ENCODE measurements at regions not wholly inside any gene's neighbourhood (a gene's known extent, or its start where the extent isn't known, plus 50 kb on each side); places are given as distances from the start of the nearest gene placed in this dataset.
"Not testable (repeated sequence)": the region's sequence is repeated elsewhere in the genome, so short reads cannot be mapped to it uniquely, and the experiment has no call there.

GRCh38 chrX:46169808-46170207, 375.4 kb downstream of the ZNF674 start:
- DNase-seq = no peak

DNA sequence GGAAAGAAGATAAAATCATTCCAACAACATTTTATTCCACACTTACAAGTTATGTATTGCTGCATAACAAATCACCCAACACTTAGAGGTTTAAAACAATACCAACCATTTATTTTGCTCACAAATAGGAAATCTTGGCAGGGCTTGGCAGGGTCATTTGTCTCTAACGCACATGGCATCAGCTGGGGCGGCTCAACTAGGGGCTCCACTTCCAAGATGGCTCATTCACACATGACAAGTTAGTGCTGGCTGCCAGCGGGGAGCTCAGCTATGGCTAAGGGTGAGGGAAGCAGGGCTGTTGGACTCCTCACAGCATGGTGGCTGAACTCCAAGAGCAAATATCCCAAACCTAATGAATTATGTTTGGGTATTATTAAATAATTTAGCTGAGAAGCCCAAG, 377.0 kb downstream of the ZNF674 start:
- no peak for DNase-seq

GRCh38 chrX:46165866-46166265, 379.4 kb downstream of the ZNF674 start:
- DNase-seq = no peak

DNA sequence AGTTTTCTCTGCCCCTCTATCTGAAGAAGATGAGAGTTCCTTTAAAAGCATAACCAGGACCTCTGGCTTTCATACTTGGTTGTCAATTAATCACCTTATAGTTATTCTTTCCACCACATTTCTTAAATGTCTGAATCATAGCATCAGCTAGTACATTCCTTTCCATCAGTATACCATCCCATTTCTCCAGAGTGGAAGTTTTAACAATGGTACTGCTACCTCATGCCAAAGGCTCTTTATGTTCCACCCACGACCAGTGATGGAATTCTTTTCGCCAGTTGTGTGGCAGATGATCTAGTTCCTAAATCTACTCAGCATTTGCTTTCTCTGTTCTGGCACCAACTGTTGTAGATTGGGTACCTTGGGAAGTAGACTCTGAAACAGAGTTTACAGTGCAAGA, 379.8 kb downstream of the ZNF674 start:
- DNase-seq = no peak

DNA sequence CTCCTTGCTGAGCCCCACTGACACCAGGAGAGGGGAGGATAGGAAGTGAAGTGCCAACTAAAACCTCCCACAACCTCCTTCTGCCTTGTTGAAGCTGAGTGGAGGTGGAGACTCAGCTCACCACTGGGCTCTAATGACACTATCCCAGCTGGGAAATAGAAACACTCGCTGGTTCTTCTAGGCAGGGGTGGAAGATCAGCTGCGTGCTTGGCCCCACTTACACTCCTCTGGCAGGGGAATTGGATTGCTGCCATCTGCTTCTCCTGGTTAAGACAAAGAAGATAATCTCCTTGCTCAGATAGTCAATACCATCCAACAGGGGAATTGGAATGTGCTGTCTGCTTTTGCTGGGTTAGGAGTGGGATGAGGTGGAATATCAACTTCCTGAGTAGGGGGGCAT, 392.5 kb downstream of the ZNF674 start:
- DNase-seq = no peak

DNA sequence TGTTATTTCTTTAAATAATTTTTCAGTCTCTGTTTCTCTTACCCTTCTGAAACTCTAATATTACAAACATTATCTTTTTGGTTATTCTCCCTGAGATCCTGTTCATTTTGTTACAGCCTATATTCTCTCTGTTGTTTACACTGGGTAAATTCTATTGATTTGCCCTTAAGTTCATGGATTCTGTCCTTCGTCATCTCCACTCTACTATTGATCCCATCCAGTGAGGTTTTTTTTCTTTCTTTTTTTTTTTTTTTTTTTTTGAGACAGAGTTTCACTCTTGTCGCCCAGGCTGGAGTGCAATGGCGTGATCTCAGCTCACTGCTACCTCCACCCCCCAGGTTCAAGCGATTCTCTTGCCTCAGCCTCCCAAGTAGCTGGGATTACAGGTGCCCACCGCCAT, 393.9 kb downstream of the ZNF674 start:
- not testable (repeated sequence) for DNase-seq

DNA sequence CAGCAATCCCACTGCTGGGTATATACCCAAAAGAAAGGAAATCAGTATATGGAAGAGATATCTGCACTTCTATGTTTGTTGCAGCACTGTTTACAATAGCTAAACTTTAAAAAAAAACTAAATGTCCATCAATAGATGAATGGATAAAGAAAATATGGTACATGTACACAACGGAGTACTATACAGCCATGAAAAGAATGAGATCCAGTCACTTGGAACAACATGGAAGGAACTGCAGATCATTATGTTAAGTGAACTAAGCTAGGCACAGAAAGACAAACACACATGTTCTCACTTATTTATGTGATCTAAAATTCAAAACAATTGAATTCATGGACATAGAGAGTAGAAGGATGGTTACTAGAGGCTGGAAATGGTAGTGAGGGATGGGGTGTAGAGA, 400.7 kb downstream of the ZNF674 start:
- no peak for DNase-seq

DNA sequence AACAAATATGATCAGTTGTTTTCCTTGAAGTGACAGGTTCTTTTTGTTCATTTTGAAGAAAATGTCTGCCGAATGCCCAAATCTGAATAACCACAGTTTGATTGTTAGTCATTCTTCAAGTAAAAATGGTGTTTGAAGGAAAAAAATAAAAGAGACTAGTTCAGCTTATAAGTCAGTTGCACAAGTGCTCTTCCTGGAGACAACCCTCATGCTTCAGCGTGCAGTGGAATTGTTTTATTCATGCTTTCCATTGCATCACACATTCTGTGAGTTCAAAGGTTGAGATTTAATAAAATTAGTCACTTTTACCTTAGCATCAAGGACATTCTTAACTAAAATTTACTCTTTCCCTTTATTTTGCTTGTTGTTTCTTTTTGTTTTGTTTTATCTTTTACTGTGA, 404.9 kb downstream of the ZNF674 start:
- DNase-seq = no peak

DNA sequence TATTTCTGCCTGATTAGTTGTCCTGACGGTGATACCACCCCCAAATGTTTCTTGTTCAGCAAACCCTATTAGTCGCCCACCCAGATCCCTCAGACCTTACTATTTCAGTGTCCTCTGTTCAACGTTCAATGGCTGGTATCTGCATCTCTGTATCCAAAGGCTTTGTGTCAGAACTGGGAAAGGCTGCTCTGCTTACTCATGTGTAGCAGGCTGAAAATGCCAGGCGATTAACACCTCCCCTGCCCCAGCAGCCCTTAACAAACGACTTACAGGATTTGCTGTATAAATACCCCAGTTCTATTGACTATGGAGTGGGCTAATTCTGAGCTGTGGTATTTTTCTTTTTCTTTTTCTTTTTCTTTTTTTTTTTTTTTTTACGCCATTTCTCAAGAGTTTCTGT, 415.0 kb downstream of the ZNF674 start:
- no peak for DNase-seq

DNA sequence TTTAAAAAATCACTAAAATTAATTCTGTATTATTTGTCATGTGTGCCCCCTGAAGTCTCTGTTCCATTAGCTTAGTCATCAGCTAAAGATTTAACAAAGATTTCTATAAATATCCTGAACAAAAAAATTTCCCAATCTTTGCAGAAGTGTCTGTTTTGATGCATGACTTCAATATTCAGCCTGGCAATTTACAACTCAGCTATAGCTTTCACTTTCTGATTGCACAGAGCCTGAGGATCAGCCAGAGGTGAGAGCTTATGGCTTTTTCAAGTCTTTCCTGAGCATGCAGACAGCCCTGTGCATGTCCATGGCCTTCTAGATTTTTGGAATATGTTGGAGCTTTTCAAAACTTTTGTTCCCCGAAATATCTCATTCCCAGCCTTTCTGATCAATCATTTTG, 420.1 kb downstream of the ZNF674 start:
- no peak for DNase-seq

- DNase-seq = no peak
Observed at GRCh38 chrX:46117234-46117633, 428.0 kb downstream of the ZNF674 start.

- not testable (repeated sequence) for DNase-seq
Observed at GRCh38 chrX:46087310-46087709, 457.9 kb downstream of the ZNF674 start.

DNA sequence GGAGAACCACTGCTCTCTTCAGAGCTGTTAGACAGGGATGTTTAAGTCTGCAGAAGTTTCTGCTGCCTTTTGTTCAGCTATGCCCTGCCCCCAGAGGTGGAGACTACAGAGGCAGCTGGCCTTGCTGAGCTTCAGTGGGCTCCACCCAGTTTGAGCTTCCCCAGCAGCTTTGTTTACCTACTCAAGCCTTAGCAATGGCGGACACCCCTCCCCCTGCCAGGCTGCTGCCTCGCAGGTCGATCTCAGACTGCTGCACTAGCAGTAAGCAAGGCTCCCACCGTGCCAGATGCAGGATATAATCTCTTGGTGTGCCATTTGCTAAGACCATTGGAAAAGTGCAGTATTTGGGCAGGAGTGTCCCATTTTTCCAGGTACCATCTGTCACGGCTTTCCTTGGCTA, 465.1 kb downstream of the ZNF674 start:
- DNase-seq = not testable (repeated sequence)

DNA sequence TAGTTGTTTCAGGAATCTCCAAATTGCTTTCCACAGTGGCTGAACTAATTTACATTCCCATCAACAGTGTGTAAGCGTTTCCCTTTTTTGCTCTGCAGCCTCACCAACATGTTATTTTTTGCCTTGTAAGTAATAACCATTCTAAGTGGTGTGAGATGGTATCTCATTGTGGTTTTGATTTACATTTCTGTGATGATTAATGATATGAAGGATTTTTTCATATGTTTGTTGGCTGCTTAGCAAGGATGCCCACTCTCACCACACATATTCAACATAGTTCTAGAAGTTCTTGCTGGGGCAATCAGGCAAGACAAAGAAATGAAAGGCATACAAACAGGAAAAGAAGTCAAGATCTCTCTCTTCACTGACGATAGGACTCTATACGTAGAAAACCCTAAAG, 472.4 kb downstream of the ZNF674 start:
- DNase-seq = no peak

DNA sequence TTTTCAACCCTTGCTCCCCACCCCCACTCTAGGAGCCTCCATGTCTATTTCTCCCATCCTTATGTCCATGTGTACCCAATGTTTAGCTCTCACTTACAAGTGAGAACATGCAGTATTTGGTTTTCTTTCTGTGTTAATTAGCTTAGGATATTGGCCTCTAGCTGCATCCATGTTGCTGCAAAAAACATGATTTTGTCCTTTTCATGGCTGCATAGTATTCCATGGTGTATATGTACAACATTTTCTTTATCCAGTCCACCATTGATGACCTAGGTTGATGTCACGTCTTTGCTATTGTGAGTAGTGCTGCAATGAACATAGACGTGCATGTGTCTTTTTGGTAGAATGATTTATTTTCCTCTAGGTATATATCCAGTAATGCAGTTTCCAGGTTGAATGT, 472.8 kb downstream of the ZNF674 start:
- no peak for DNase-seq

- DNase-seq = no peak
Observed at GRCh38 chrX:46070421-46070820, 474.8 kb downstream of the ZNF674 start.

DNA sequence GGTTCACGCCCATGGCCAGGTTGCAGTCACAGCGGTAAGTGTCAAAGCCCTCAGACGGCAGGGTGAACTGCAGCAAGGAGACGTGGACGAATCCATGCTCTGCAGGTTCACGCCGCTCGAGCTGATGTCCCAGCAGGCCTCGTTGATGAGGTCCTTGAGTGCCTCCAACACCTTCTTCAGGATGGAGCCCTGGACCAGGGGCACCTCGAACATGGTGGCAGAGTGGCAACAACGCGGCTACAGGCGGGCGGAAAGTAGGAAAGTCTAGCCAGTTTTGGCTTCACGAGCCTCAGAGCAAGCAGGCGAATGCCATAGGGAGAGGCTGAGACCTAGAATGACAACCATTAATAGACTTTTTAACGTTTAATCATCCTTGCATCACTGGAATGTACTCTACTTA, 485.9 kb downstream of the ZNF674 start:
- no peak for DNase-seq

DNA sequence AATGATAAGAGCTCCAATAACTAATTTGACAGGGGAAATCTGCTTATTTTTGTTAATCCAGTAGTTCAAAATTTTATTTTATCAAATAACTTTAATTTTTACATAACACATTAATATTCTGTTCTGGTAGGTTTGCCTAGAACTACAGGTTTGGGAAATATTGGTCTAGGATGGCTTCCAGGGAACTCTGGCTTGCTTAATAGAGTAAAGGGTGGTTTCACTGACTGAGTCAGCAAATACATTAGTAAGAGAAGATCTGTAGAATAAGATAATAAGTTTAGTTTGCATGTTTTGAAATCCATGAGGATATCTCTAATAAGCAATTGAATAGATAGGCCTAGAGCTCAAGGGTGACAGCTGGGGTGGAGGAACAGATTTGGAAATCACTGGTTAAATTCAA, 500.7 kb downstream of the ZNF674 start:
- no peak for DNase-seq

DNA sequence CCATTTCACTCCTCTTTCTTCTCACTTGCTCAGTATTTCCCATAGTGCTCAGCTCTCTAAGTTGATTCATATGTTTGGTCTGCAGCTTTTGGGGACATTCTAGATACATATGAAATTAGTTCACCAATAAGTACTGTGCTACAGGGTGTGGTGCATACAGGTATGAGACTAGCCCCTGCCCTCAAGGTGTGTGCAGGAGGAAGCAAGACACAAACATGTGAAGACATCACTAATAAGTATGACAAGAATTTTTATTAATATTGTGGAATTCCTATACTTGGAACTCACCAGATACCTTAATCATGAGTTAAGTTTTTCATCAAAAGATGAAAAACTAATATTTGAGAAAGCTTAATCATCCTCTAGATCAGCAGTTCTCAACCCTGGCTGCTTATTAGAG, 505.2 kb downstream of the ZNF674 start:
- DNase-seq = no peak

- DNase-seq = no peak
Observed at GRCh38 chrX:46039526-46039925, 505.7 kb downstream of the ZNF674 start.

DNA sequence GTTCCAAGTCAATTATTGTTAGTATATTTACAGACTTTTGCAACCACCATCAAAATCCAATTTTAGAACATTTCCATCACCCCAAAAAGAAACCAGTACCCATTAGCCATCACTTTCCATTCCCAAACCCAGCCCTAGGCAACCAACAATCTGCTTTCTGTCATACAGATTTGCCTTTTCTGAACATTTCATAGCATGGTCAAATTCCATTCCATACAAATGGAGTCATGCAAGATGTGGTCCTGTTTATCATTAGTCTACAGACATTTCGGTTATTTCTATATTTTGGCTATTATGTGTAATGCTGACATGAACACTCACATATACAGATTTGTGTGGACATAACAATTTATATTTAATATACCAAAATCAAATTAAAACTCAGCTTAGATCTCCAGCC, 508.7 kb downstream of the ZNF674 start:
- DNase-seq = no peak

- no peak for DNase-seq
Observed at GRCh38 chrX:46034868-46035267, 510.4 kb downstream of the ZNF674 start.

GRCh38 chrX:46029777-46030176, 515.4 kb downstream of the ZNF674 start:
- no peak for DNase-seq

DNA sequence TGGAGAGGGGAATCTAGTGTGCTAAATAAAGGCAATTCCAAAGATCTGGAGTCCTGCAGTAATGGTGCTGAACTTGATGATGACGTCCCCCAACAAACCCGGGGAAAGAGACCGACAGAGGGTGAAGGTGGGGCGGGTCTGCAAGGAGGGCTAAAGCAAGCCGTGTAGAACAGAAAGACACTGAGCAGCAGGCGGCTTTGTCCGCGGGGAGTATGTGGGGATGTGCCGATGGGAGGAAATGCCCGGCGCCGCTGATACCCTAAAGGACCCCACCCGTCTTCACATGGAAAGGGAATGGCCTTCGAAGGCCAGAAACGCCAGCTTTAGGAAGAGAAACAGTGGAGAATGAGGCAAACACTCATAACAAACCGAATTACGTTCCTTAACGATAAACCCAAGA, 528.9 kb downstream of the ZNF674 start:
- DNase-seq = no peak

DNA sequence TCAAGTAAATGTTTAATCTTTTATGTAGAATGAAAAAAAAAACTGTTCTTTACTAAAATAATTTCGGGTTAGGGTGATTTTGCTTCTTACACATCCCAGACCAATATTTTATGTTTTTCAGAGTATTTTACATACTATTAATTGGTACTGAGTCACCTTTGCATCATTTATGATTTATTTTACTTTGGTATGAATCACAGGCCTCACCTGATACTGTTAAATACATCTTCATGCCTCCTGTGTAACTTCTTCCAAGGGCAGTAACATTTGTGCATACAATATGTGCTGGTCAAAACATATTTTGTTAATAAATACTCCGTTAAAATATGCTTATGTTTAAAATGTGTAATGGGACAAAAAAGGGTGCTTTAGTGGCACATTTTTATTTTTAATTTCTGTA, 529.6 kb downstream of the ZNF674 start:
- no peak for DNase-seq
